ENCODE measurements at regions not wholly inside any gene's neighbourhood (a gene's known extent, or its start where the extent isn't known, plus 50 kb on each side); places are given as distances from the start of the nearest gene placed in this dataset.

DNA sequence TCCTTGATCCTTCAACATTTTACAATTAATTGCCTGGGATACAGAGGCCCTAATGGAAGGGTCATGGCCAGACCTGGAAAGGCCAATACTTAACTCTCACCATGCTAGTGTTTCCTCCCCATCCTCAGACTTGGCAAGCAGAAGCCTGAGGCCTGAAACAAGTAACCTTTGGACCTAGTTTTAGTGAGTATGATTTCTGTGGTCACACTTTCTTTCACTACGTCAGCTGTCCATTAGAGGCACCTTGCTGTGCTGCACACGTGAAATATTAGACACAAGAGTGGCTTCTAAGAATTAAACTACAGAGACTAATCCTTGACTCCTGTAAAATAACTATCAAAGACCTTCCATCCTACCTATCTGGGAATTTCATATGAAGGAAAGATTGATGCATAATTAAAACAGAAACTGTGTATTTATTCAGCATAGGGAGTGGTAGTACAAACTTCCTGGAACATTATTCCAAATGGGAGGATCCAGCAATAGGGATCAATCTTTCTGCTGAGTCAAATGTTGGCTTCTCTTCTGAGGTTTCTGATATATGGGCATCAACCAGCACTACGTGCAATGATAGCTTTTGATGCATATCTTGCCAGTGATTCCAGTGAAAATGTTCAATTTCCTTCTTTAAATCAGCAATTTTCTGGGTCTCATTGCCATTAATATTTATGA, 249.7 kb downstream of the IKZF2 start:
- TF ChIP-seq, protein P1, sequence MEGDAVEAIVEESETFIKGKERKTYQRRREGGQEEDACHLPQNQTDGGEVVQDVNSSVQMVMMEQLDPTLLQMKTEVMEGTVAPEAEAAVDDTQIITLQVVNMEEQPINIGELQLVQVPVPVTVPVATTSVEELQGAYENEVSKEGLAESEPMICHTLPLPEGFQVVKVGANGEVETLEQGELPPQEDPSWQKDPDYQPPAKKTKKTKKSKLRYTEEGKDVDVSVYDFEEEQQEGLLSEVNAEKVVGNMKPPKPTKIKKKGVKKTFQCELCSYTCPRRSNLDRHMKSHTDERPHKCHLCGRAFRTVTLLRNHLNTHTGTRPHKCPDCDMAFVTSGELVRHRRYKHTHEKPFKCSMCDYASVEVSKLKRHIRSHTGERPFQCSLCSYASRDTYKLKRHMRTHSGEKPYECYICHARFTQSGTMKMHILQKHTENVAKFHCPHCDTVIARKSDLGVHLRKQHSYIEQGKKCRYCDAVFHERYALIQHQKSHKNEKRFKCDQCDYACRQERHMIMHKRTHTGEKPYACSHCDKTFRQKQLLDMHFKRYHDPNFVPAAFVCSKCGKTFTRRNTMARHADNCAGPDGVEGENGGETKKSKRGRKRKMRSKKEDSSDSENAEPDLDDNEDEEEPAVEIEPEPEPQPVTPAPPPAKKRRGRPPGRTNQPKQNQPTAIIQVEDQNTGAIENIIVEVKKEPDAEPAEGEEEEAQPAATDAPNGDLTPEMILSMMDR (conservative IDR thresholded peaks at IDR 0.05) = no peak
- TF ChIP-seq ZFX (IDR thresholded peaks at IDR 0.05) = no peak
